Naive B cell (primary cell): ENCODE measurements at regions not wholly inside any gene's neighbourhood (a gene's known extent, or its start where the extent isn't known, plus 50 kb on each side); places are given as distances from the start of the nearest gene placed in this dataset.

Source experiments
- ATAC-seq, 2 donors: fragments of 150-1000 bp; cut with Tn5 transposase; 2 replicates each; pipeline ENCODE4 v1.10.0; 2021; ENCODE audit warnings: low read depth in 2 of 2, mild to moderate bottlenecking in 2 of 2, moderate library complexity in 2 of 2
- DNase-seq: peaks from one replicate; pipeline ENCODE4 v3.0.0; 2022
- H3K27ac Mint-ChIP-seq, 6 donors: one replicate each; pipeline ENCODE4 v1.8.0; 2020 to 2022; ENCODE audit warnings: mild to moderate bottlenecking in 6 of 6, mixed read lengths in 6 of 6, moderate library complexity in 5 of 6, inconsistent platforms in 2 of 6
- H3K27me3 Mint-ChIP-seq, 3 donors: one replicate each; pipeline ENCODE4 v1.8.0; 2021 to 2022; ENCODE audit warnings: mixed read lengths in 3 of 3, mild to moderate bottlenecking in 1 of 3
- H3K36me3 Mint-ChIP-seq, 2 donors: one replicate each; pipeline ENCODE4 v1.8.0; 2020 to 2022; ENCODE audit warnings: mixed read lengths in 2 of 2, inconsistent platforms in 1 of 2, mild to moderate bottlenecking in 1 of 2
- H3K4me1 Mint-ChIP-seq, 3 donors: one replicate each; pipeline ENCODE4 v1.8.0; 2020 to 2022; ENCODE audit warnings: mixed read lengths in 3 of 3, inconsistent platforms in 1 of 3, mild to moderate bottlenecking in 1 of 3, moderate library complexity in 1 of 3
- H3K4me3 Mint-ChIP-seq, 8 donors: one replicate each; pipeline ENCODE4 v1.8.0; 2020 to 2022; ENCODE audit warnings: mild to moderate bottlenecking in 8 of 8, mixed read lengths in 8 of 8, moderate library complexity in 8 of 8, inconsistent platforms in 2 of 8
- H3K9me3 Mint-ChIP-seq, 7 donors: one replicate each; pipeline ENCODE4 v1.8.0; 2020 to 2022; ENCODE audit warnings: mixed read lengths in 7 of 7, mild to moderate bottlenecking in 5 of 7, inconsistent platforms in 2 of 7, moderate library complexity in 1 of 7

DNA sequence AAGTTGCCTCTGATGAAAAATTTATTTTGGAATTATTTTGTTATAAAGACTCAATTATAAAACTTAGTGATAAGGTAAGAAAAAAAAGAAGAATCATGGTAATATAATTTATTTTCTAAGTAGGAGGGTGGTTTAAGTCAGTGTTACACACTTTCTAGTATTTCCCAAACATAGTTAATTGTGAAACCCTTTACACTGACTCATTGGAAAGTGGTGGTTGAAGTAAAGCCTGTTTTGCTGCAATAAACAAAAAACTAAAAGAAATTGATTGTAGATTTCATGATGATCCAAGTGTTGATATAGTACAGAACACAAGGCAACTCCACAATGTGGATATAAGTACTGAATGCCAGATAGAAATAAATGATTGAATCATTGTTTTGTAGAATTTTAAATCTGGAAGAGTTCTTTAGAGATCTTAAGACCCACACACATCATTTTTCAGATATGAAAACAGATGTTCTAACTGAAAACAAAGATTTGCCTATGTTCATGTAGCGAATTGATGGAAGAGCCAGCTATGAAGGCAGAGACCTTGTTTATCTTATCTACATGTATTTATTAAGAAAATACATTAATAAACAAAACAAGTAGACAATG lies 539.8 kb downstream of the PRELID2 start:
- no peaks in the 10 kb centered on the region for H3K27me3 Mint-ChIP-seq
- no peaks in the 10 kb centered on the region for H3K36me3 Mint-ChIP-seq
- no peak overlapping the region for H3K4me3 Mint-ChIP-seq
- H3K9me3 Mint-ChIP-seq, result peaks cover 0 to 10% (median 2%) of the 10 kb centered on the region in 7 donors
- H3K4me1 Mint-ChIP-seq, result no peaks in the 10 kb centered on the region
- ATAC-seq (no peak), DNase-seq (no peak)
- H3K27ac Mint-ChIP-seq, result no peak overlapping the region

DNA sequence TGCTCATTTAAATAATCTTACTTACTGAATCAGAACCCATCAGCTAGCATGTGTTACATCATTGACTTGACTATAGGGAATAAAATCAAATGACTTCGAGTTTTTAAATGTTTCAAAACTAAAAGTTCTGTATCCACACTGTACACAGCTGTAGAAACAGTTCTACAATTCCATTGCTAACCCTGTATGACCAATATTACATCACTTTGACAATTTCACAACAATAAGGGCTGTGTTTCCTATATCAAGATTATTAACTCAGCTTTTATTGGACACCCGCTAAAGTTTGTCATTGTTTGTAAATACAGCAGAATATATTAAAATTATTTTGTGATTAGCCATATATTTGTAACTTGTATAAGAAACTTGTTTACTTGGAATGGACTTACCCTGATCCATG lies 540.8 kb downstream of the PRELID2 start:
- no peaks in the 10 kb centered on the region for H3K27me3 Mint-ChIP-seq
- H3K4me1 Mint-ChIP-seq, result no peaks in the 10 kb centered on the region
- DNase-seq, result no peak
- H3K36me3 Mint-ChIP-seq, result no peaks in the 10 kb centered on the region
- H3K9me3 Mint-ChIP-seq, result peaks cover 0 to 10% (median 4%) of the 10 kb centered on the region in 7 donors
- no peak for ATAC-seq
- H3K4me3 Mint-ChIP-seq, result no peak overlapping the region
- no peak overlapping the region for H3K27ac Mint-ChIP-seq

DNA sequence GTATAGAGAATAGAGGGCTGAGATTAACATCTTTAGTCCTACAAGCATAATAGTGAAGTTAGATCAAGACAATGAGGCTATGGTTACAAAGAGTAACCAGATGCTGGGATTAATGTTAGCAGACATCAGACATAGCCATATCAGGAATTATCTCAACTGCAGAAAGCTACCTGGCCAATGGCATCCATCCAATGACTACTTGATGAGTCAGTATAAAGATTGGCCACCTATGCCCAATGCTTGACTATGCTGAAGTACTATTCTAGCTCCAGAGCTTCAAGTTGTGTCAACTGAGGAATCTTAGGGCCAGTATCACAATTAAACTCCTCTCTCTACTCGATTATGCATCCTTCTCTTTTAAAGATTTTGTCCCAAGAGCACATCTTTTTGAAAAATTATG lies 541.4 kb downstream of the PRELID2 start:
- no peak overlapping the region for H3K4me3 Mint-ChIP-seq
- no peak for DNase-seq
- H3K27ac Mint-ChIP-seq, result no peak overlapping the region

DNA sequence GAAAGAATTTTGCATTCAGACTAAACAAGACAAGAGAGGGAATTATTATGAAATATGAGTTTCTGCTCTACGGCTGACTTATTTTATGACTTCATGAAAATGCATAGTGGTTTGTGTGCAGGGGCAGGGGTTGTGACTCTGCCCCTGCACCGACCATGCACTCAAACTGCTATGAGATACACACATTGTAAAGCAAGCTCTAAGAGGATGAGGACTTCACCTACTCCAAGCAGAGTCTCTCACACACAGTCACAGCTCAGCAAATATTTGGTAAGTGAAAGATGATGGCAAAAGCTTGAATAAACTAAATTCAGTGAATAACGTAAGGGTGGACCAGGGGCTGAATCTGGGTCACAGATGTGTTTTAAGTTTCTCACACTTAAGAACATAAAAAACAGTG lies 542.9 kb downstream of the PRELID2 start:
- Mint-ChIP-seq H3K4me1 (no peaks in the 10 kb centered on the region), H3K9me3 (peaks cover 0 to 10% (median 4%) of the 10 kb centered on the region in 7 donors), H3K27ac (no peak overlapping the region), H3K4me3 (no peak overlapping the region), H3K27me3 (no peaks in the 10 kb centered on the region), H3K36me3 (no peaks in the 10 kb centered on the region)
- no peak for DNase-seq
- ATAC-seq, result no peak

More for the DNA sequence above, 541.4 kb downstream of the PRELID2 start:
- H3K27me3 Mint-ChIP-seq, result no peaks in the 10 kb centered on the region
- H3K36me3 Mint-ChIP-seq, result no peaks in the 10 kb centered on the region
- no peak for ATAC-seq
- no peaks in the 10 kb centered on the region for H3K4me1 Mint-ChIP-seq
- H3K9me3 Mint-ChIP-seq, result peaks cover 0 to 10% (median 4%) of the 10 kb centered on the region in 7 donors

DNA sequence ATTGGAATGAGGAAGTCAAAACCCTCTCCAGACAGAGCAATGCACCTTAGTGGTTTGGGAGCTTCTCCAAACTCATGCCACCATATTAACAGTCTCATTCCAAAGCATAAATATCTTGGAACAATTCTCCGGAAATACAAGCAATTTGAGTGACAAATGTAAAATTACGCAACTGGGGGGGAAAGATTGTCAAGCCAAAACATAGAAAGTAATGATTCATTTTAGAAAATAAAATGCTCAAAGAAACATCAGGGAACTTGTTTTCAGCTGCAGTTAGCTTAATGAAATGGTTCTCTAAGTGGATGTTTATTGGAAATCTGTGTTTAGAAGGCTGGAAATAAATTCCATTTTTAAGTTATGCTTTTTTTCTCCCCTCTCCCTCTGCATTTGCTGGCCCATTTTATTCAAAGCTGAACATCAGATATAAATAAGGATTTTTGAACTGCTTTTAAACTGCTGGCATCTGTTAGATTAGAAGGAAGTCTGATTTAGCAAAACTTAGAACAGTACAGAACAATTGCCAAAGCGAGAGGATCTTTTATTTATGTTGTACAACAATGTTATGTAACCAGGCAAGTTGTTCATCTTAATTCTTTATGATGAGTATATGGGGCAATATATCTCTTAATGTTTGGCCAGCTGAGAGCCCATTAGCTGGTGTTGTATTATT lies 551.9 kb downstream of the PRELID2 start:
- Mint-ChIP-seq H3K36me3 (no peaks in the 10 kb centered on the region), H3K4me1 (no peaks in the 10 kb centered on the region), H3K4me3 (no peak overlapping the region), H3K27me3 (no peaks in the 10 kb centered on the region), H3K27ac (no peak overlapping the region), H3K9me3 (peaks cover 0 to 2% (median 0%) of the 10 kb centered on the region in 7 donors)
- ATAC-seq (no peak), DNase-seq (no peak)

DNA sequence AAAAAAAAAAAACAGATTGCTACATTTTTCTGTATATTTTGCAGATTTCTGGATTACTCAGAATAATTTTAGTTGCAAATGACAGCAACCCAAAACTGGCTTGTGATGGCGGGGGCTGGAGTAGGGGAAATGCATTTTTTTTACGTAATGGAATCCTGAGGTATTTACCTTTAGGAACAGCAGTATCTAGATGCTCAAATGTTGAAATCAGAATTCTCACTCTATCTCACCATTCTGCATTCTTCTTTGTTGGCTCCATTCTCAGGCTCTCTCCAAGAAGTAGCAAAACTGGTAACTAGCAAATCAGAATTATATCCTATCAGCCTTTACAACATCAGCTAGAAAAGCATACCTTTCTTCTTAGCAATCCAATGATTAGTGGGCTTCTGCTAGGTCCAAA lies 554.3 kb downstream of the PRELID2 start:
- H3K9me3 Mint-ChIP-seq, result peaks cover 0 to 4% (median 0%) of the 10 kb centered on the region in 7 donors
- no peak for DNase-seq
- no peak overlapping the region for H3K4me3 Mint-ChIP-seq
- H3K27me3 Mint-ChIP-seq, result no peaks in the 10 kb centered on the region
- no peak for ATAC-seq
- no peaks in the 10 kb centered on the region for H3K36me3 Mint-ChIP-seq
- H3K27ac Mint-ChIP-seq, result no peak overlapping the region
- H3K4me1 Mint-ChIP-seq, result no peaks in the 10 kb centered on the region

DNA sequence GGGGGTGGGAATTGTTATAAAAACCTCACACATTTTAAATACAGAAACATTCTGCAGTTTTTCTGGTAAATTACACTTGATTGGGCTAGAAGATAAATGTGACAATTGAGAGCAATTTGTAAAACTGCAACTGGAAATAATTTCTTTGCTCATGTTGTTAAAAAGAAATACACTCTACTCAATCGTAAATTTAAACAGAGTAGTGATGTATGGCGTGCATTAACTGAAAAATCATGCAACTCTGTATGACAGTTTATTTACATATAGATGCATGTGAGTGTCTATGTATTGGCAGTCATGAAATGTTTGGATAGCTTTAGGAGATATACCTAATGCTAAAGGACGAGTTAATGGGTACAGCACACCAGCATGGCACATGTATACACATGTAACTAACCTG lies 554.9 kb downstream of the PRELID2 start:
- Mint-ChIP-seq H3K36me3 (no peaks in the 10 kb centered on the region), H3K27me3 (no peaks in the 10 kb centered on the region), H3K9me3 (peaks cover 0 to 4% (median 0%) of the 10 kb centered on the region in 7 donors), H3K4me1 (no peaks in the 10 kb centered on the region), H3K27ac (no peak overlapping the region), H3K4me3 (no peak overlapping the region)
- DNase-seq (no peak), ATAC-seq (no peak)

DNA sequence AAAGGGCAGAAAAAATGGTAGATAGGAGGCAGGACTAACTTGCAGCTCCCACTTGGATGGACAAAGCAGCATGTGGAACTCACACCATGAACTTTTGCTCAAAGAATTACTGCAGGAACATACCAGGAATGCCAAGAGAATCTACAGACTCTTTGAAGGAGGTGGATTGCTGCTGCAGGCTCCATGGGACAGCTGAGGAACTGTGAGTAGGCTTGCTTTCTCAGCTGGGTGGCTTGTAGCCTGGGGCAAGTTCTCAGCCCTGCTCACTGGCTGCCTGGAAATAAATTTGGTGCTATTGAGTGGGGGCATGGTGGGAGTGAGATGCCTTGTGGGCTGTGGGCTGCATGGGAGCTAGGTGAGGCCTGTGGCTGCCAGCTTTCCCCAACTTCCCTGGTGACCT lies 574.5 kb downstream of the PRELID2 start:
- Mint-ChIP-seq H3K4me3 (no peak overlapping the region), H3K27ac (no peak overlapping the region), H3K36me3 (no peaks in the 10 kb centered on the region), H3K27me3 (peaks cover 0 to 10% (median 8%) of the 10 kb centered on the region in 3 donors), H3K4me1 (no peaks in the 10 kb centered on the region), H3K9me3 (peaks cover under 1 to 18% (median 12%) of the 10 kb centered on the region in 7 donors)
- ATAC-seq, result no peak
- no peak for DNase-seq

DNA sequence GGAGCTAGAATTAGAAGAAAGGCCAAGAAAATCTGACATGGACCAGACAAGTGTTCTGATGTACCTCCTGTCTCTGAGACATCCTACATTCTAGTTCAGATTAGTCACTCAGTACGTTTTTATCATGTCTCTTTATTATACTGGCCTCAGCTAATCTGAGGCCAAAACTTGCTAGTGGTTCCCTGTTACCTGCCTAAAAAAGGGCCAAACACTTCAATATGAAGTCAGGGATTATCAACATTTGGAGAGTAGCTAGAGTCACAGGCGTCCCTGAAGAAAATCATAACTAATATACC lies 587.4 kb downstream of the PRELID2 start:
- H3K27me3 Mint-ChIP-seq, result peaks cover 0 to 10% (median 0%) of the 10 kb centered on the region in 3 donors

DNA sequence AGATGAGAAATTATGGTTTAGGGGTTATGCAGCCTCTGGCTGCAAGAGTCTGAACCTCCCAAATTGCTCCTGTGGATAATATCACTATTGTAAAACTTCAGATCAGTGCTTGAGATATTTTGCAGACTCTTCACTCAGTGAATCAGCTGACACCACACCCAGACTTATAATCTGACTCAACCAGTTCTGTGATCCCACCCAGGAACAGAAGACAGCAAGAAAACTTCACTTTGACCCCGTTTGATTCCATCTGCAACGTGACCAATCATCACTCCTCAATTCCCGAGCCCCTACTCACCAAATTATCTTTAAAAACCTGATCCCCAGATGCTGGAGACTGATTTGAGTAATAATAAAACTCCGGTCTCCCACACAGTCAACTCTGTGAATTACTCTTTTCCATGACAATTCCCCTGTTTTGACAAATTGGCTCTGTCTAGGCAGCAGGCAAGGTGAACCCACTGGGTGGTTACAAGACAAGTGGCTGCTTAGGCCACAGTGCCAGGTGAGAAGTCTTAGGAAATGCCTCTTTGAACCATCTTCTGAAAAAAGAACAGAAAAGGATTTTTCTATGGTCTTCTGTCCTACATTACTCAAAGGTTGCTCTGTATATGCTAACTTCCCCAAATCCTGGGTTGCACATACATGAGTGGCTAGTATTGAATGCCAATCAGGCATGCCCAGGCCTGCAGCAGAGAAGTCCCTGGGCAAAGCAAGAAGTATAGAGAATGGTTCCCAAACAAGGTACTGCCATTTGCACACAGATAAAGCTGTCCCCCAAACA lies 588.0 kb downstream of the PRELID2 start:
- Mint-ChIP-seq H3K9me3 (no peaks in the 10 kb centered on the region), H3K4me1 (no peaks in the 10 kb centered on the region), H3K36me3 (no peaks in the 10 kb centered on the region), H3K27ac (no peak overlapping the region), H3K4me3 (no peak overlapping the region), H3K27me3 (peaks cover 0 to 8% (median 0%) of the 10 kb centered on the region in 3 donors)
- no peak for DNase-seq
- no peak for ATAC-seq

More for the DNA sequence above, 587.4 kb downstream of the PRELID2 start:
- Mint-ChIP-seq H3K4me3 (no peak overlapping the region), H3K4me1 (no peaks in the 10 kb centered on the region), H3K36me3 (no peaks in the 10 kb centered on the region), H3K9me3 (no peaks in the 10 kb centered on the region), H3K27ac (no peak overlapping the region)
- DNase-seq (no peak), ATAC-seq (no peak)

DNA sequence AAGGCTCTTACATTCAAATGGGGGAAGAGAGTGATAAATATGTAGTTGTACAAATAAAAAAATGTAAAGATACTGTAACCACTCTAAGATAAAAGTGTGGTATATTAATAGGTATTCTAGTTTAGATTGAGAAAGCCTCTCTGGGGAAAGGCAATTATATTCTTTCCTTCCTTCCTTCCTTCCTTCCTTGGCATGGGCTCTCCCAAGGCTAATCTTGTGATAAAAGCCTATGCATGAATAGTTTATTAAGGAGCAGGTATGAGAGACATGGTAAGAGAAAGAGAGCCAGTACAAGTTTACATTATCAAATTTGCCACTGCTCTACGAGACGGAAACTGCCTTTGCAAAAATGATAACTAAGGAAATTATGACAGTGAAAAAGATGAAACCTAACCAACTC lies 588.8 kb downstream of the PRELID2 start:
- ATAC-seq (no peak), DNase-seq (no peak)
- H3K4me1 Mint-ChIP-seq, result no peaks in the 10 kb centered on the region
- H3K4me3 Mint-ChIP-seq, result no peak overlapping the region
- H3K27ac Mint-ChIP-seq, result no peak overlapping the region
- H3K36me3 Mint-ChIP-seq, result no peaks in the 10 kb centered on the region
- H3K9me3 Mint-ChIP-seq, result no peaks in the 10 kb centered on the region
- H3K27me3 Mint-ChIP-seq, result peaks cover 0 to 4% (median 0%) of the 10 kb centered on the region in 3 donors

DNA sequence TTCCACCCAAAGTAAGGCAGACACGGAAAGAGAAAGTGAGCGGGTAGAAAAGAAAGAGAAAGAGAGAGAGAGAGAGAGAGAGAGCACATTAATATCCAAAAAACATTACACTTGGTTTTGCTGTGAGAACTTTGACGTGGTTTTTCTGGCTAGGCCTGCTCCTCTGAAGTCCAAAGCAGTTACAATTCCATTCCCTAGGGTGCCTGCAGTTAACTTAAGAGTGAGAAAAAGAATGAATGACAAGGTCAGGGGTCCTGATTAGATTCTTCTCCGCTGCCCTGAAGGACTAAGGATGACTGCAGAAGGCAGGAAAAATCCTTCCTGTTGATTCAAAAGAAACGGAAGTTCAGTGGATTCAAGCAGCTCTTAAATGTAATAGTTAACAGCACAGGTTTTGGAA lies 589.8 kb downstream of the PRELID2 start:
- no peak for ATAC-seq
- no peaks in the 10 kb centered on the region for H3K4me1 Mint-ChIP-seq
- H3K4me3 Mint-ChIP-seq, result no peak overlapping the region
- no peak for DNase-seq
- no peaks in the 10 kb centered on the region for H3K36me3 Mint-ChIP-seq
- no peak overlapping the region for H3K27ac Mint-ChIP-seq
- H3K27me3 Mint-ChIP-seq, result peaks cover 0 to 5% (median 0%) of the 10 kb centered on the region in 3 donors
- no peaks in the 10 kb centered on the region for H3K9me3 Mint-ChIP-seq

DNA sequence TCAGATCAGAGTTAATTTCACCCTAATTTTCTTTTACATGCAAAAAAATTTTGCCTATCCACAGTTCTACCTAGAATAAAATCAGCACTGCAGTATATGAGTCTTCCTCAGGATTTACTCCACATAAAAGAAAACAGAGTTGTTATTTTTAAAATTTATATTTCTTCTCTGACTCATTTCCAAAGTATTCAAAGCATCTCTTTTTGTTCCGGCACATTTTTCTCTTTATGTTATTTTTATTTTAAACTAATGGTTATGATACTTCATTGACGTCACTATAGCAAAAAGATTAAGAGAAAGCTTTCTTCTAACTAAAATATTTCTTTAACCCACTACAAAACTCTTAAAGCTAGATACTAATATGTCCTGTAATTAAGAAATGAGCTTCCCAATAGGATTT lies 590.4 kb downstream of the PRELID2 start:
- no peaks in the 10 kb centered on the region for H3K36me3 Mint-ChIP-seq
- H3K4me1 Mint-ChIP-seq, result no peaks in the 10 kb centered on the region
- no peaks in the 10 kb centered on the region for H3K9me3 Mint-ChIP-seq
- ATAC-seq (no peak), DNase-seq (no peak)
- no peak overlapping the region for H3K4me3 Mint-ChIP-seq
- peaks cover 0 to 4% (median 0%) of the 10 kb centered on the region in 3 donors for H3K27me3 Mint-ChIP-seq
- H3K27ac Mint-ChIP-seq, result no peak overlapping the region

DNA sequence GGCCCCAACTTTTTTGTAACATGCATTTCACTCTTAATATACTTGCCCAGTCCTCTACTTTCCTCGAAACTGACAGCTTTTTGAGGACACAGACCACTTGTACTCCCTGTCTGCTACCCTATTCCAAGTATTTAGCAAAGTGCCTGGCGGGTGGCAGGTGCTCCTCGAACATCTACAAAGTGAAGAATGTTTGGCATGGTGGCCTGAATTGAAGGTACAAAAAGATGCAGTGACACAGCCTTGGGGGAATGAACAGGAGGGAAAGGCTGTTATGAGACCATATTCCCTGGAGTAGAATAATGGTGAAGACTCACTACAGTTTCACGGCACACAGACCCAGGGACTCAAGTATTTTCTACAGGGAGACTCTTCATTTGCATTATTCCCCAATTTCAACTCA lies 590.9 kb downstream of the PRELID2 start:
- Mint-ChIP-seq H3K36me3 (no peaks in the 10 kb centered on the region), H3K27ac (no peak overlapping the region), H3K4me1 (no peaks in the 10 kb centered on the region), H3K9me3 (no peaks in the 10 kb centered on the region), H3K4me3 (no peak overlapping the region), H3K27me3 (peaks cover 0 to 4% (median 0%) of the 10 kb centered on the region in 3 donors)
- ATAC-seq, result no peak
- no peak for DNase-seq
